Endothelial cell of umbilical vein (primary cell): ENCODE measurements at regions not wholly inside any gene's neighbourhood (a gene's known extent, or its start where the extent isn't known, plus 50 kb on each side); places are given as distances from the start of the nearest gene placed in this dataset.

ENCODE experiments used
- BruUV-seq: library from RNA; stranded (reverse); fragments of 400-500 nt; replicated peaks from 2 replicates; lab custom pipeline; 2021; lab: Mats Ljungman, UMichigan
- CTCF ChIA-PET: fragments of 300-600, 350-600 bp; sonication (Branson Sonifier 250); formaldehyde crosslinking; loops from one replicate; lab custom pipeline; 2021; ENCODE audit warnings: antibody characterized with exemption, inconsistent platforms; lab: Charles Lee
- POLR2A ChIA-PET: fragments of 300-600, 350-600 bp; sonication (Branson Sonifier 250); formaldehyde crosslinking; loops from one replicate; lab custom pipeline; 2021; ENCODE audit warnings: antibody characterized with exemption, inconsistent platforms; lab: Charles Lee
- DNase-seq: peaks from one replicate; pipeline ENCODE4 v3.0.0-alpha.2; 2011; ENCODE audit warnings: low read depth, low spot score
- FAIRE-seq: peaks from 2 replicates; lab custom pipeline; 2011; peaks lifted over from hg19 to GRCh38; lab: Jason Lieb, UNC
- H2AFZ ChIP-seq: 2 replicates; pipeline ENCODE4 v1.6.0; 2012; ENCODE audit warnings: low read depth, low read length, control low read depth, inconsistent platforms
- H3K27ac ChIP-seq: 2 replicates; pipeline ENCODE4 v1.5.1; 2011; ENCODE audit warnings: low read depth, mild to moderate bottlenecking, control low read depth, low read length, moderate library complexity; ENCODE audit not compliant: insufficient read depth
- H3K27me3 ChIP-seq, 2 experiments: 2 replicates each; pipeline versions ENCODE4 v1.6.0 to v1.6.1; 2011; ENCODE audit warnings: low read length in 2 of 2, mixed read lengths in 1 of 2; ENCODE audit not compliant: control insufficient read depth in 2 of 2, insufficient read depth in 2 of 2
- H3K36me3 ChIP-seq, 2 experiments: 2 replicates in 1 of 2; 3 replicates in 1 of 2; pipeline ENCODE4 v1.5.1; 2011; ENCODE audit warnings: low read length in 2 of 2, mild to moderate bottlenecking in 1 of 2, moderate library complexity in 1 of 2; ENCODE audit not compliant: control insufficient read depth in 2 of 2, insufficient read depth in 2 of 2; ENCODE audit errors: extremely low read depth in 1 of 2
- H3K4me1 ChIP-seq: 3 replicates; pipeline ENCODE4 v1.5.1; 2011; ENCODE audit warnings: mild to moderate bottlenecking, low read length; ENCODE audit not compliant: control insufficient read depth, insufficient read depth; ENCODE audit errors: extremely low read depth
- H3K4me2 ChIP-seq: 2 replicates; pipeline ENCODE4 v1.6.1; 2011; ENCODE audit warnings: low read length, control low read depth, mixed read lengths; ENCODE audit not compliant: insufficient read depth
- H3K4me3 ChIP-seq, 3 experiments: fragments of 200-600 bp in 1 of 3; sonication (generic), shearing (Covaris generic) in 1 of 3; replicated peaks in 1 of 3; 2 replicates each; pipeline ENCODE4 v1.5.1; 2011 to 2016; ENCODE audit warnings: control low read depth in 3 of 3, low read length in 3 of 3, mild to moderate bottlenecking in 2 of 3, inconsistent platforms in 1 of 3, low read depth in 1 of 3, moderate library complexity in 1 of 3; ENCODE audit not compliant: insufficient read depth in 1 of 3
- H3K79me2 ChIP-seq: 2 replicates; pipeline ENCODE4 v1.6.0; 2012; ENCODE audit warnings: low read length, inconsistent platforms; ENCODE audit not compliant: control insufficient read depth, insufficient read depth
- H3K9ac ChIP-seq: replicated peaks from 2 replicates; pipeline ENCODE3; 2011; ENCODE audit warnings: low read length, control low read depth; ENCODE audit not compliant: insufficient read depth; ENCODE audit errors: extremely low read depth
- H3K9me1 ChIP-seq: replicated peaks from 3 replicates; pipeline ENCODE4 v1.6.0; 2011; ENCODE audit warnings: mild to moderate bottlenecking, low read length; ENCODE audit not compliant: control insufficient read depth, insufficient read depth; ENCODE audit errors: extremely low read depth
- H3K9me3 ChIP-seq: replicated peaks from 2 replicates; pipeline ENCODE4 v1.5.1; 2012; ENCODE audit warnings: low read length, inconsistent platforms; ENCODE audit not compliant: control insufficient read depth, insufficient read depth
- H4K20me1 ChIP-seq: replicated peaks from 2 replicates; pipeline ENCODE3; 2011; ENCODE audit warnings: mild to moderate bottlenecking, low read length; ENCODE audit not compliant: control insufficient read depth, insufficient read depth; ENCODE audit errors: extremely low read depth
- CTCF ChIP-seq, 2 donors: IDR thresholded peaks; 1 replicate in 1 of 2; 2 replicates in 1 of 2; pipeline ENCODE4 v1.5.1; 2011; ENCODE audit warnings: low read length in 2 of 2, mild to moderate bottlenecking in 2 of 2, moderate library complexity in 2 of 2, control low read depth in 1 of 2, inconsistent platforms in 1 of 2, low read depth in 1 of 2; ENCODE audit not compliant: insufficient read depth in 1 of 2; ENCODE audit errors: extremely low read depth in 1 of 2
- EZH2 ChIP-seq: IDR thresholded peaks from 2 replicates; pipeline ENCODE4 v1.6.1; 2012; ENCODE audit warnings: borderline replicate concordance, low read depth, mild to moderate bottlenecking, moderate library complexity, low read length, inconsistent platforms; ENCODE audit not compliant: severe bottlenecking
- FOS ChIP-seq: IDR thresholded peaks from 2 replicates; pipeline ENCODE4 v1.6.1; 2011; ENCODE audit warnings: mild to moderate bottlenecking, low read length, moderate library complexity, borderline replicate concordance; ENCODE audit not compliant: insufficient read depth
- GATA2 ChIP-seq: IDR thresholded peaks from 2 replicates; pipeline ENCODE4 v1.7.0; 2011; ENCODE audit warnings: low read depth, mild to moderate bottlenecking, moderate library complexity, mixed read lengths, low read length; ENCODE audit not compliant: insufficient read length, insufficient read depth
- JUN ChIP-seq: IDR thresholded peaks from 2 replicates; pipeline ENCODE4 v1.6.1; 2011; ENCODE audit warnings: borderline replicate concordance, low read depth; ENCODE audit not compliant: insufficient read length, insufficient read depth
- MAX ChIP-seq: IDR thresholded peaks from 2 replicates; pipeline ENCODE4 v1.6.1; 2011; ENCODE audit not compliant: insufficient read depth, insufficient read length
- MYC ChIP-seq: IDR thresholded peaks from one replicate; pipeline ENCODE4 v1.6.1; 2011; ENCODE audit warnings: mild to moderate bottlenecking, low read depth, low read length
- POLR2A ChIP-seq: IDR thresholded peaks from 2 replicates; pipeline ENCODE4 v1.6.1; 2012; ENCODE audit warnings: low read depth, mild to moderate bottlenecking, control low read depth, low read length
- POLR2AphosphoS5 ChIP-seq: IDR thresholded peaks from 2 replicates; pipeline ENCODE4 v1.6.1; 2012; ENCODE audit warnings: low read depth, mild to moderate bottlenecking, control low read depth, low read length, moderate library complexity; ENCODE audit not compliant: insufficient read depth
- dilution Hi-C: fragments of 300-500 bp; cut with MboI; formaldehyde crosslinking; loops from one replicate; pipeline ENCODE4 v1.15.0; 2019; ENCODE audit warnings: low sequenced_read_pairs; ENCODE audit not compliant: extremely low pct_ligation_motif_present
- intact Hi-C: fragments of 100-400 bp; cut with micrococcal nuclease; formaldehyde crosslinking; loops from one replicate; pipeline ENCODE4 v1.10.0; 2022

- intact Hi-C loops = no loop called here
- H3K9me3 ChIP-seq = no peaks in the 10 kb centered on the region
- TF ChIP-seq MAX (no peak), EZH2 (no peak), POLR2A (no peak), GATA2 (no peak), POLR2AphosphoS5 (no peak), CTCF (IDR thresholded peaks at IDR 0.05; ENCODE audit: extremely low read depth in 1 of 2, insufficient read depth in 1 of 2, low read depth in 1 of 2, low read length in 2 of 2) (no peak), FOS (no peak), JUN (no peak), MYC (no peak)
- dilution Hi-C loops = no loop called here
- H3K4me2 ChIP-seq = no peak overlapping the region
- ChIA-PET CTCF (no interaction called here), POLR2A (no interaction called here)
- H3K27ac ChIP-seq = no peak overlapping the region
- FAIRE-seq (no peak), DNase-seq (no peak)
- no peaks in the 10 kb centered on the region for H3K4me1 ChIP-seq
- no peak overlapping the region for H3K9ac ChIP-seq
- H3K36me3 ChIP-seq = no peaks in the 10 kb centered on the region
- no peaks in the 10 kb centered on the region for H3K27me3 ChIP-seq
- BruUV-seq = no TSS peak
- H2AFZ ChIP-seq = no peak overlapping the region
- no peak overlapping the region for H3K4me3 ChIP-seq
- H3K79me2 ChIP-seq = no peaks in the 10 kb centered on the region
- no peaks in the 10 kb centered on the region for H3K9me1 ChIP-seq
- H4K20me1 ChIP-seq = no peaks in the 10 kb centered on the region
These were observed 208.9 kb downstream of the GBA3 start for GRCh38 chr4:22901631-22902030.
